ENCODE measurements at regions not wholly inside any gene's neighbourhood (a gene's known extent, or its start where the extent isn't known, plus 50 kb on each side); places are given as distances from the start of the nearest gene placed in this dataset.
"Not testable (repeated sequence)": the region's sequence is repeated elsewhere in the genome, so short reads cannot be mapped to it uniquely, and the experiment has no call there.

DNA sequence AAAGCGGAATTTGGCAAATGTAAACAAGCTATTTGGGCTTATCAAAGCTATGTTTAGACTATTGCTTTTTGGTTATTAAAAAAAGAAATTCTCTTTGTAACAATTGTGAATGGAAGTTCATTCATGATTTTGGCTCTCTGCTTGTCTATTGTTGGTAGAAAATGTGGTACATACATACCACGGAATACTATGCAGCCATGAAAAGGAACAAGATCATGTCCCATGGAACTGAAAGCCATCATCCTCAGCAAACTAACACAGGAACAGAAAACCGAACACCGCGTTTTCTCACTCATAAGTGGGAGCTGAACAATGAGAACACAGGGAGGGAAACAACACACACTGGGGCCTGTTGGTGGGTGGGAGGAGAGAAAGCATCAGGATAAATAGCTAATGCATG is 465.4 kb downstream of the SETD4 start:
- Histone ChIP-seq H3K27me3 (ENCODE audit: insufficient read depth, poor library complexity, severe bottlenecking) (peaks cover 2% of the 10 kb centered on the region), H3K4me3 (replicated peaks; ENCODE audit: insufficient read depth, low read length) (no peak overlapping the region), H3K27ac (replicated peaks) (no peak overlapping the region)
- no peak for DNase-seq (ENCODE audit: low read depth in 1 of 2, low spot score in 1 of 2)
- no peak for TF ChIP-seq POLR2AphosphoS5 (IDR thresholded peaks at IDR 0.05; ENCODE audit: low read depth)
- TF ChIP-seq, protein P1, sequence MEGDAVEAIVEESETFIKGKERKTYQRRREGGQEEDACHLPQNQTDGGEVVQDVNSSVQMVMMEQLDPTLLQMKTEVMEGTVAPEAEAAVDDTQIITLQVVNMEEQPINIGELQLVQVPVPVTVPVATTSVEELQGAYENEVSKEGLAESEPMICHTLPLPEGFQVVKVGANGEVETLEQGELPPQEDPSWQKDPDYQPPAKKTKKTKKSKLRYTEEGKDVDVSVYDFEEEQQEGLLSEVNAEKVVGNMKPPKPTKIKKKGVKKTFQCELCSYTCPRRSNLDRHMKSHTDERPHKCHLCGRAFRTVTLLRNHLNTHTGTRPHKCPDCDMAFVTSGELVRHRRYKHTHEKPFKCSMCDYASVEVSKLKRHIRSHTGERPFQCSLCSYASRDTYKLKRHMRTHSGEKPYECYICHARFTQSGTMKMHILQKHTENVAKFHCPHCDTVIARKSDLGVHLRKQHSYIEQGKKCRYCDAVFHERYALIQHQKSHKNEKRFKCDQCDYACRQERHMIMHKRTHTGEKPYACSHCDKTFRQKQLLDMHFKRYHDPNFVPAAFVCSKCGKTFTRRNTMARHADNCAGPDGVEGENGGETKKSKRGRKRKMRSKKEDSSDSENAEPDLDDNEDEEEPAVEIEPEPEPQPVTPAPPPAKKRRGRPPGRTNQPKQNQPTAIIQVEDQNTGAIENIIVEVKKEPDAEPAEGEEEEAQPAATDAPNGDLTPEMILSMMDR (IDR thresholded peaks at IDR 0.05; ENCODE audit: insufficient read depth, low read length) = no peak
- no peak for TF ChIP-seq GABPA (IDR thresholded peaks at IDR 0.05; ENCODE audit: low read depth)
- TF ChIP-seq SPI1 (IDR thresholded peaks at IDR 0.05; ENCODE audit: borderline replicate concordance, low read depth) = no peak
- TF ChIP-seq, protein P2, sequence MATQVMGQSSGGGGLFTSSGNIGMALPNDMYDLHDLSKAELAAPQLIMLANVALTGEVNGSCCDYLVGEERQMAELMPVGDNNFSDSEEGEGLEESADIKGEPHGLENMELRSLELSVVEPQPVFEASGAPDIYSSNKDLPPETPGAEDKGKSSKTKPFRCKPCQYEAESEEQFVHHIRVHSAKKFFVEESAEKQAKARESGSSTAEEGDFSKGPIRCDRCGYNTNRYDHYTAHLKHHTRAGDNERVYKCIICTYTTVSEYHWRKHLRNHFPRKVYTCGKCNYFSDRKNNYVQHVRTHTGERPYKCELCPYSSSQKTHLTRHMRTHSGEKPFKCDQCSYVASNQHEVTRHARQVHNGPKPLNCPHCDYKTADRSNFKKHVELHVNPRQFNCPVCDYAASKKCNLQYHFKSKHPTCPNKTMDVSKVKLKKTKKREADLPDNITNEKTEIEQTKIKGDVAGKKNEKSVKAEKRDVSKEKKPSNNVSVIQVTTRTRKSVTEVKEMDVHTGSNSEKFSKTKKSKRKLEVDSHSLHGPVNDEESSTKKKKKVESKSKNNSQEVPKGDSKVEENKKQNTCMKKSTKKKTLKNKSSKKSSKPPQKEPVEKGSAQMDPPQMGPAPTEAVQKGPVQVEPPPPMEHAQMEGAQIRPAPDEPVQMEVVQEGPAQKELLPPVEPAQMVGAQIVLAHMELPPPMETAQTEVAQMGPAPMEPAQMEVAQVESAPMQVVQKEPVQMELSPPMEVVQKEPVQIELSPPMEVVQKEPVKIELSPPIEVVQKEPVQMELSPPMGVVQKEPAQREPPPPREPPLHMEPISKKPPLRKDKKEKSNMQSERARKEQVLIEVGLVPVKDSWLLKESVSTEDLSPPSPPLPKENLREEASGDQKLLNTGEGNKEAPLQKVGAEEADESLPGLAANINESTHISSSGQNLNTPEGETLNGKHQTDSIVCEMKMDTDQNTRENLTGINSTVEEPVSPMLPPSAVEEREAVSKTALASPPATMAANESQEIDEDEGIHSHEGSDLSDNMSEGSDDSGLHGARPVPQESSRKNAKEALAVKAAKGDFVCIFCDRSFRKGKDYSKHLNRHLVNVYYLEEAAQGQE (IDR thresholded peaks at IDR 0.05; ENCODE audit: insufficient replicate concordance, low read depth) = no peak

DNA sequence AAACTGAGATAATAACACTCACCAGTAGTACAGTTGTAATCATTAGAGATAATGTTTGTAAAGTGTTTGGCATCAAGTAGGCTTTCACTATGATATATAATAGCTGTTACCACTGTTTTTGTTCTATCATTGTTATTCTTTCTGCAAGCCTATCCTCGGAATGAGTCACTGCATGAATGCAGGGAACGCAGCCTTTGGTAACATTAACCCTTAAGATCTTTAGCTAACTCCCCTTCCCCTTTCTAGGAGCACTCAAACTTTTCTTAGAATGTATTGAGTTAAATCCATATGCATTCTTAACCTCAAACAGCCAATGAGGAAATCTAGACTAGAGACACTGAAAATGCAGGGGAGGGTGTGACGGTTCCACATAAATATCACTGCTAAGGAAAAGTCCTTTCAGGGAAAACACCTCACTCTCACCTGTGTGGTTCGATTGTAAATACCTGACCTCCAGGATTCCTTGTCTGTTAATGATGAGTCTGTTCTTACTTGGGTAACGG is 467.3 kb downstream of the SETD4 start:
- no peak overlapping the region for H3K27ac ChIP-seq (replicated peaks)
- TF ChIP-seq SPI1 (IDR thresholded peaks at IDR 0.05; ENCODE audit: borderline replicate concordance, low read depth) = no peak
- TF ChIP-seq, protein P1 (IDR thresholded peaks at IDR 0.05; ENCODE audit: insufficient read depth, low read length) = no peak
- no peak for TF ChIP-seq POLR2AphosphoS5 (IDR thresholded peaks at IDR 0.05; ENCODE audit: low read depth)
- TF ChIP-seq, protein P2 (IDR thresholded peaks at IDR 0.05; ENCODE audit: insufficient replicate concordance, low read depth) = no peak
- no peak for TF ChIP-seq GABPA (IDR thresholded peaks at IDR 0.05; ENCODE audit: low read depth)
- no peak overlapping the region for H3K4me3 ChIP-seq (replicated peaks; ENCODE audit: insufficient read depth, low read length)
- no peak for DNase-seq (ENCODE audit: low read depth in 1 of 2, low spot score in 1 of 2)
- H3K27me3 ChIP-seq (ENCODE audit: insufficient read depth, poor library complexity, severe bottlenecking) = peaks cover 6% of the 10 kb centered on the region

DNA sequence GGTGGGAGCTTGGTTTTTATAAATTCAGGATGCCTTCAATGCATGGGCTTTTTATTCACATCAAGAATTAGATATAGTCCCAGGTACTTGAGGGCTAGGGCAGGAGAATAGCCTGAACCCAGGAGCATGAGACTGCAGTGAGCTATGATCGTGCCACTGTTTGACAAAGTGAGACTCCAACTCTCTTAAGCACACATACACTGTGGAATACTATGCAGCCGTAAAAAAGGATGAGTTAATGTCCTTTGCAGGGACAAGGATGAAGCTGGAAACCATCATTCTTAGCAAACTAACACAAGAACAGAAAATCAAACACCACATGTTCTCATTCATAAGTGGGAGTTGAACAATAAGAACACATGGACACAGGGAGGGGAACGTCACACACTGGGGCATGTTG is 470.0 kb downstream of the SETD4 start:
- H3K4me3 ChIP-seq (replicated peaks; ENCODE audit: insufficient read depth, low read length); DNase-seq (ENCODE audit: low read depth in 1 of 2, low spot score in 1 of 2); H3K27ac ChIP-seq (replicated peaks): not testable (repeated sequence)
- H3K27me3 ChIP-seq (ENCODE audit: insufficient read depth, poor library complexity, severe bottlenecking) = peaks cover 15% of the 10 kb centered on the region

DNA sequence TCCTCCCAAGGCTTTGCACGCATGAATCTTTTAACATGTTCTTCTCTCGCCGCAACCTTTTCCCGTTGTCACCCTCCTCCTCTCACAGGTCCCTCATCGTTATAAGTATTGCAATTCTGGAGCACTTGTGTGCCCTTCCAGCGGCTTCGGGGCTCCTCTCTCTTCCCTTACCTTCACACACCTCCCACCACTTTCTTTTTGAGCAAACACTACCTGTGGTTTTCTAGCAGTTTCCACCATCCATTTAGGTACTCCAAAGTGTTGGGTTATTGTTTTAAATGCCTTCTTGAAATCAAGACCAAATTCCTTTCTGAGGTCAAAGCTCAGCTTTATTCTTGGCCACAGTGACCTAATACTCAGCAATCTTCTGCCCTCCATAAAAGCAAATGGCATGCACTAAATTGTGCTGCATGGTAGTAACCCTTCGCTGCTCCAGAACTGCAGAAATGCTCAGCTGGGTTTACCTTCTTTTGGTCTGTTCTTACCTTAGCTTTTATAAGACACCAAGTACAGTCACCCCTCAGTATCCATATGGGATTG is 472.4 kb downstream of the SETD4 start:
- no peak for TF ChIP-seq SPI1 (IDR thresholded peaks at IDR 0.05; ENCODE audit: borderline replicate concordance, low read depth)
- TF ChIP-seq GABPA (IDR thresholded peaks at IDR 0.05; ENCODE audit: low read depth) = no peak
- TF ChIP-seq, protein P1 (IDR thresholded peaks at IDR 0.05; ENCODE audit: insufficient read depth, low read length) = no peak
- no peak for TF ChIP-seq POLR2AphosphoS5 (IDR thresholded peaks at IDR 0.05; ENCODE audit: low read depth)
- TF ChIP-seq, protein P2 (IDR thresholded peaks at IDR 0.05; ENCODE audit: insufficient replicate concordance, low read depth) = no peak
- Histone ChIP-seq H3K27ac (replicated peaks) (no peak overlapping the region), H3K27me3 (ENCODE audit: insufficient read depth, poor library complexity, severe bottlenecking) (peaks cover 15% of the 10 kb centered on the region), H3K4me3 (replicated peaks; ENCODE audit: insufficient read depth, low read length) (no peak overlapping the region)
- DNase-seq (ENCODE audit: low read depth in 1 of 2, low spot score in 1 of 2) = no peak

Data from HL-60 (cell line).